WI38 (cell line): ENCODE measurements at regions not wholly inside any gene's neighbourhood (a gene's known extent, or its start where the extent isn't known, plus 50 kb on each side); places are given as distances from the start of the nearest gene placed in this dataset.

Experiments
- H3K4me3 ChIP-seq: 2 replicates; pipeline ENCODE4 v1.5.1; 2011; ENCODE audit warnings: low read depth, mild to moderate bottlenecking, control low read depth, low read length
- TF ChIP-seq, protein P1 (sequence below): IDR thresholded peaks from 2 replicates; pipeline ENCODE4 v1.5.1; 2012; ENCODE audit warnings: low read depth, mild to moderate bottlenecking, control low read depth, low read length

DNA sequence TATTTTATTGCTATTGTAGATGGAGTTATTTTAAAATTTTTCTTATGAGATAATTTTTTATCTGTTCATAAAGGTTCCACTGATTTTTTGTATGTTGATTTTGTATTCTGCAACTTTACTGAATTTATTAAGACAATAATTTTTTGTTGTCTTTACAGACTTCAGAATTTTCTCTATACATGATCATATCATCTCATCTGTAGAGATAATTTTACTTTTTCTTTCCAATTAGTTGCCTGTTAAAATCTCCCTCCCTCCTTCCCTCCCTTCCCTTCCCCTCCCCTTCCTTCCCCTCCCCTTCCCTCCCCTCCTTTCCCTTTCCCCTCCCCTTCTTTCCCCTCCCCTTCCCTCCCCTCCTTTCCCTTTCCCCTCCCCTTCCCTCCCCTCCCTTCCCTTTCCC, 378.1 kb downstream of the SOCS6 start:
- TF ChIP-seq, protein P1, sequence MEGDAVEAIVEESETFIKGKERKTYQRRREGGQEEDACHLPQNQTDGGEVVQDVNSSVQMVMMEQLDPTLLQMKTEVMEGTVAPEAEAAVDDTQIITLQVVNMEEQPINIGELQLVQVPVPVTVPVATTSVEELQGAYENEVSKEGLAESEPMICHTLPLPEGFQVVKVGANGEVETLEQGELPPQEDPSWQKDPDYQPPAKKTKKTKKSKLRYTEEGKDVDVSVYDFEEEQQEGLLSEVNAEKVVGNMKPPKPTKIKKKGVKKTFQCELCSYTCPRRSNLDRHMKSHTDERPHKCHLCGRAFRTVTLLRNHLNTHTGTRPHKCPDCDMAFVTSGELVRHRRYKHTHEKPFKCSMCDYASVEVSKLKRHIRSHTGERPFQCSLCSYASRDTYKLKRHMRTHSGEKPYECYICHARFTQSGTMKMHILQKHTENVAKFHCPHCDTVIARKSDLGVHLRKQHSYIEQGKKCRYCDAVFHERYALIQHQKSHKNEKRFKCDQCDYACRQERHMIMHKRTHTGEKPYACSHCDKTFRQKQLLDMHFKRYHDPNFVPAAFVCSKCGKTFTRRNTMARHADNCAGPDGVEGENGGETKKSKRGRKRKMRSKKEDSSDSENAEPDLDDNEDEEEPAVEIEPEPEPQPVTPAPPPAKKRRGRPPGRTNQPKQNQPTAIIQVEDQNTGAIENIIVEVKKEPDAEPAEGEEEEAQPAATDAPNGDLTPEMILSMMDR: no peak

DNA sequence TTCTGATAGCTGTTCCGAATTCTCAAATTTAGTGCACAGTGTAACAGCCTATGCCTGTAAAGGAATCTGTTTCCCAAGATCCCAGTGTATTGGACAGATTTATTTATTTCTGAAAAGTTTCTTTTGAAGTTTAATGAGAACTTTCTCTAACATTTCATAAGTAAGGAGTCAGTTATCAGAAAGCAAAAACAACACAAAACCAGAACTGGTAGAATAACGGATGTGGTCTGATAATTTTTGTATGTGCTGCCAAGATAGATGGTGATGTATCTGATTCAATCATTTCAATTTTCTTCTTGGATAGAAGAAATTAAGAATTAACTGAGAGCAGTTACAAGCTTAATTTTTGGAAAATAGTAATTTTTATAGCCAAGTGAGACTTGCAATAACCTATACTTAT, 374.3 kb downstream of the SOCS6 start:
- TF ChIP-seq, protein P1: no peak
- H3K4me3 ChIP-seq: no peak overlapping the region

More for the DNA sequence above, 378.1 kb downstream of the SOCS6 start:
- H3K4me3 ChIP-seq: no peak overlapping the region

DNA sequence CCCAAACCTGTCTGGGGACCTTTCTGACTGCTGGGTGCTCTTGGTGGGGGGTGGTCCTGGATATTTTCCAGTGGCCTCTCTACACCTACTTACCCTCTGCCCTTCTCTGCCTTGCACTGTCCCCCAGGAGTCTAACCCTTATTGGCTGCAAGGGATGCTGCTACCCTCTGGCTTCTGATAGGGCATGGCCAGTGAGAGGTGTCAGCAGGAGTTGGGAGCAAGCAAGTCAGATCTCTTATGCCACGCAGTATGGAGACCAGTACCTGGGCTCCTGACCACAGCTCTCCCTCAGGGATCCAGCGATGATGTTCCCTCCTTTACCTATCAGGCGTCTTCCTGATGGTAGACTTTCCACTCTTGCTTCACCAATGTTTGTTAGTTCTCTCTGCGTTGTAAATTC, 373.7 kb downstream of the SOCS6 start:
- H3K4me3 ChIP-seq: no peak overlapping the region
- TF ChIP-seq, protein P1: no peak

DNA sequence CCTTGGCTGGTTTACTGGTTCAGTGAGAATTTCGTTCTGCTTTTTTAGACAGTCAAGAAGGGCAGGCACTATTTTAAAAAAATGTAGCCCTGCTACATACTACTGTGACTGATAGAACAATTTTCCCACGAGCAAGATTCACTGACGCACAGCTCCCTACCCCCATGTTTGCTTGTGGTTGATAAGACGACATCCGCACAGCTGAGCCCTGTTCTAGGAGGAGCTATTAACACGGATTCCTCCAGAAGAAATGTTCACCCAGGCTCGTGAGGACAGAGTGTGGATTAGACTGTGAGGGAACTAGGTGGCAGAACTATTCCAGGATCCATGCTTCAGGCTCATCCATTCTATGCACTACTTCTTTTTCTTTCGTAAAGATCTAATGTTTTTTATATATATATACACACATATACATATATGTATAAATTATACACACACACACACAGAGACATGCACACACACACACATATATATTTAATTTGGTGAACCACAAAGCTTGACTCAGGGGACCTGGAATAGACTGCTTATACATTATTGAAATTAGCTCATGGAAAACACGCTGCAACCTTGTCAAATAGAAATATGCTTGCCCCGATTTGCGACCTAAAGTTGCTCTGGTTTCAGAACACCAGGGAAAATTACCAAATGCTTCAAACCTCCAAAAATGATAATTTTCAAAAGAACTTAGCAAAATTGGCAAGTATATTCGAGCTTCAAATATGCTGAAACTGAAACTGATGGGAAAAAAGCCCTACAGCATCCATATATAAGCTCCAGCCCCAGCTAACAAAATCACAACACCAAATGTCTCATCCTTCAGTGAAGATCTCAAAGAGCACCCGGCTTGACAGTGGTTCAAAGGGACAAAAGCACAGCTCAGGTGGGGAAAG, 370.4 kb downstream of the SOCS6 start:
- TF ChIP-seq, protein P1: no peak
- H3K4me3 ChIP-seq: no peak overlapping the region

DNA sequence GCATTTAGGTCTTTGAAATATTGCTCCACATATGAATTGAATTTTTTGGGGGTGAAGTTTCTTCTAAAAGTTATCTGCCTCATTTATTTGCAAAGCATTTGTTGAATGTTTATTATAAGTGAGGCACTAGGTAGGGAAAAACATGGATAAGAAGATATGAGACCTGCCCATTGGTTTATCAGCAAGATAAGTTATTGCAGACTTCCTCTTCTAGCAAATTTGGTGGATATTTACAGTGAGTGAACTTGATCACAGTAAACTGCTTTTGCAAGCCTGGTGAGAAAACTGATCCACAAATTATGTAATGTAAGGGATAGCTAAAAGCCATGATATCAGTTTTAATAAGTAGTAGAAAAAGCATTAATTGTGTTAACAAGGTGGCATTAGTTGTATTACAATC, 364.8 kb downstream of the SOCS6 start:
- TF ChIP-seq, protein P1: no peak
- no peak overlapping the region for H3K4me3 ChIP-seq

DNA sequence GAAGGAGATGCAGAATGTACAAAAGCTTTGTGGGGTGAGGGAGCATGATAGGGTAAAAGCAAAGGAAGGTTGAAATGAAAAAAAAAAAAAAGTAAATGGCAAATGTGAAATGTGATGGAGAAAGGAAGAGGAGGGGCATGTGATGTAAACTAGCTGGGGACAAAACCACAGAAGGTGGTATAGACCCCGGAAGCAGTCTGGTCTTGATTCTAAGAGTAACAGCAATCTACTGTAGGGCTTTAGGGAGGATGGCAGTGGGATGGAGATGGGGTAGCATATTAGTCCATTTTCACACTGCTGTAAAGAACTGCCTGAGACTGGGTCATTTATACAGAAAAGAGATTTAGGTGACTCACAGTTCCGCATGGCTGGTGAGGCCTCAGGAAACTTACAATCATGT, 362.0 kb downstream of the SOCS6 start:
- TF ChIP-seq, protein P1: no peak
- no peak overlapping the region for H3K4me3 ChIP-seq

DNA sequence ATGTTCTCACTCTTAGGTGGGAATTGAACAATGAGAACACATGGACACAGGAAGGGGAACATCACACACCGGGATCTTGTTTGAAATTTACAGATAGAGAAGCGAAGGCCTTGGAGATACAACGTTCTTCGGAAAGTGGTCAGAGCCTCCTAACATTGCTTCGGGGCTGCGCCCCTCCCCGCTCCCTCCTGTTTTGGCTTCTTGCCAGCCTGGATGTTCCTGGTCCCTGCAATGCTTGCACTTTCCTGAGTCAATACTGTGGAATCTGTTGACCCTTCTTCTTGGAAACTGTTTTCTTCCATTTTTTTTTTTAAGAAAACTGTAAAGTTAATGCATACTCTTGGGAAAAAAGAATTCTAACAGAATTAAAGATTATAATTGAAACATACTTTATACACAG, 360.8 kb downstream of the SOCS6 start:
- TF ChIP-seq, protein P1: no peak
- no peak overlapping the region for H3K4me3 ChIP-seq
